ENCODE measurements at regions not wholly inside any gene's neighbourhood (a gene's known extent, or its start where the extent isn't known, plus 50 kb on each side); places are given as distances from the start of the nearest gene placed in this dataset.

GRCh38 chr6:85775883-85776282 is 133.2 kb upstream of the SYNCRIP start:
- Histone ChIP-seq H2AK5ac (ENCODE audit: insufficient read length, low read length) (no peak overlapping the region), H4K8ac (replicated peaks; ENCODE audit: insufficient read length, low read depth, low read length) (no peak overlapping the region), H2BK15ac (ENCODE audit: low read depth, low read length) (no peak overlapping the region), H2BK120ac (ENCODE audit: low read depth, low read length, poor library complexity, severe bottlenecking) (no peak overlapping the region), H3K27ac (ENCODE audit: insufficient read length, low read depth, low read length) (no peak overlapping the region), H2BK12ac (ENCODE audit: insufficient read length, low read depth, low read length) (no peak overlapping the region), H2BK5ac (ENCODE audit: insufficient read length, low read length) (no peak overlapping the region), H3K4ac (ENCODE audit: low read depth, low read length) (no peak overlapping the region), H3K14ac (ENCODE audit: insufficient read depth, low read length) (no peak overlapping the region), H3K23me2 (ENCODE audit: insufficient read length, low read depth, low read length, poor library complexity, severe bottlenecking) (no peaks in the 10 kb centered on the region), H3K9me3 (ENCODE audit: control insufficient read depth, low read depth, low read length) (no peaks in the 10 kb centered on the region), H3K56ac (ENCODE audit: insufficient read length, low read depth, low read length) (no peak overlapping the region), H3K4me1 (ENCODE audit: insufficient read depth, low read length) (no peaks in the 10 kb centered on the region; the same call in 1 of the 2 replicates), H3K27me3 (ENCODE audit: insufficient read depth, low read length) (no peaks in the 10 kb centered on the region), H2AFZ (ENCODE audit: low read length) (no peak overlapping the region), H3K9ac (ENCODE audit: extremely low read depth, insufficient read length, low read length) (no peak overlapping the region), H3K4me2 (ENCODE audit: insufficient read depth, insufficient read length, low read length) (no peak overlapping the region), H4K5ac (ENCODE audit: insufficient read length, low read depth, low read length) (no peak overlapping the region), H3K79me1 (ENCODE audit: insufficient read depth, low read depth, low read length, poor library complexity, severe bottlenecking) (no peaks in the 10 kb centered on the region), H3K18ac (ENCODE audit: insufficient read length, low read depth, low read length) (no peak overlapping the region), H2BK20ac (ENCODE audit: low read depth, low read length, poor library complexity, severe bottlenecking) (no peak overlapping the region), H4K91ac (ENCODE audit: insufficient read length, low read depth, low read length) (no peak overlapping the region), H4K20me1 (ENCODE audit: control insufficient read depth, insufficient read depth, insufficient read length) (no peaks in the 10 kb centered on the region), H3K23ac (ENCODE audit: insufficient read length, low read depth, low read length) (no peak overlapping the region), H3T11ph (ENCODE audit: low read length) (no peak overlapping the region), H3K79me2 (ENCODE audit: insufficient read depth, low read length) (no peaks in the 10 kb centered on the region)
- Mint-ChIP-seq H3K27me3 (ENCODE audit: low read depth) (no peaks in the 10 kb centered on the region; the same call in none of the 2 replicates), H3K27ac (no peak overlapping the region), H3K36me3 (ENCODE audit: insufficient read depth in 1 of 3, low read depth in 3 of 3) (peaks cover 0 to 12% (median 7%) of the 10 kb centered on the region in 3 experiments; a peak in 4 of 7 replicates), H3K4me1 (peaks cover 9 to 10% of the 10 kb centered on the region in 2 experiments), H3K4me3 (no peak overlapping the region), H3K9me3 (peaks cover 7 to 19% of the 10 kb centered on the region in 2 experiments)
- DNase-seq: no peak
- TF ChIP-seq, protein P1, sequence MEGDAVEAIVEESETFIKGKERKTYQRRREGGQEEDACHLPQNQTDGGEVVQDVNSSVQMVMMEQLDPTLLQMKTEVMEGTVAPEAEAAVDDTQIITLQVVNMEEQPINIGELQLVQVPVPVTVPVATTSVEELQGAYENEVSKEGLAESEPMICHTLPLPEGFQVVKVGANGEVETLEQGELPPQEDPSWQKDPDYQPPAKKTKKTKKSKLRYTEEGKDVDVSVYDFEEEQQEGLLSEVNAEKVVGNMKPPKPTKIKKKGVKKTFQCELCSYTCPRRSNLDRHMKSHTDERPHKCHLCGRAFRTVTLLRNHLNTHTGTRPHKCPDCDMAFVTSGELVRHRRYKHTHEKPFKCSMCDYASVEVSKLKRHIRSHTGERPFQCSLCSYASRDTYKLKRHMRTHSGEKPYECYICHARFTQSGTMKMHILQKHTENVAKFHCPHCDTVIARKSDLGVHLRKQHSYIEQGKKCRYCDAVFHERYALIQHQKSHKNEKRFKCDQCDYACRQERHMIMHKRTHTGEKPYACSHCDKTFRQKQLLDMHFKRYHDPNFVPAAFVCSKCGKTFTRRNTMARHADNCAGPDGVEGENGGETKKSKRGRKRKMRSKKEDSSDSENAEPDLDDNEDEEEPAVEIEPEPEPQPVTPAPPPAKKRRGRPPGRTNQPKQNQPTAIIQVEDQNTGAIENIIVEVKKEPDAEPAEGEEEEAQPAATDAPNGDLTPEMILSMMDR (conservative IDR thresholded peaks at IDR 0.05): no peak
- WGBS (ENCODE audit: extremely low coverage, insufficient read length, low lambda C conversion rate): no CpG with 5 or more reads among the region's 4 CpGs
